Testis (tissue), 2 donors: ENCODE measurements at regions not wholly inside any gene's neighbourhood (a gene's known extent, or its start where the extent isn't known, plus 50 kb on each side); places are given as distances from the start of the nearest gene placed in this dataset.

Experiments
- DNase-seq: peaks from one replicate; pipeline ENCODE4 v3.0.0-alpha.2; 2019
- H3K27ac ChIP-seq, 2 donors: fragments of 200-600 bp; sonication (generic); one replicate each; pipeline ENCODE4 v1.5.1; 2019
- H3K27me3 ChIP-seq: fragments of 200-600 bp; sonication (generic); one replicate; pipeline ENCODE4 v1.5.1; 2019
- H3K36me3 ChIP-seq: fragments of 200-600 bp; sonication (generic); one replicate; pipeline ENCODE4 v1.5.1; 2017; ENCODE audit warnings: low read depth; ENCODE audit errors: missing control alignments
- H3K4me1 ChIP-seq: fragments of 200-600 bp; sonication (generic); one replicate; pipeline ENCODE4 v1.5.1; 2019
- H3K4me3 ChIP-seq, 2 donors: fragments of 200-600 bp; sonication (generic); one replicate each; pipeline ENCODE4 v1.5.1; 2017 to 2019
- H3K9me3 ChIP-seq: fragments of 200-600 bp; sonication (generic); one replicate; pipeline ENCODE4 v1.5.1; 2017
- POLR2A ChIP-seq: fragments of 450-650 bp; IDR thresholded peaks from one replicate; pipeline ENCODE4 v1.6.1; 2017; ENCODE audit warnings: antibody characterized with exemption, mild to moderate bottlenecking, moderate library complexity
- WGBS, 2 donors: methylation state at CpG; one replicate each; pipeline ENCODE4 v1.1.5; 2018; 5-methylcytosine and 5-hydroxymethylcytosine counted together
- intact Hi-C: fragments of 100-400 bp; cut with DNase I; formaldehyde crosslinking; loops from one replicate; pipeline ENCODE4 v1.15.1; 2023; ENCODE audit warnings: low total_unique reads
- TF ChIP-seq, protein P1 (sequence below), 3 experiments: fragments of 450-650 bp in 2 of 3; fragments of 200-600 bp in 1 of 3; sonication (generic) in 1 of 3; IDR thresholded peaks; one replicate each; pipeline ENCODE4 v1.5.1; 2016 to 2019; ENCODE audit warnings: antibody characterized with exemption in 3 of 3, mild to moderate bottlenecking in 2 of 3, moderate library complexity in 1 of 3

GRCh38 chr2:56630286-56630685, 446.5 kb downstream of the CCDC85A start:
- WGBS, 2 donors, result 83 to 91% methylated on average over 2 of the region's 2 CpGs
- no peaks in the 10 kb centered on the region for H3K36me3 ChIP-seq
- no peak for DNase-seq

GRCh38 chr2:56647997-56648396, 464.2 kb downstream of the CCDC85A start:
- H3K4me3 ChIP-seq, result no peak overlapping the region
- no peaks in the 10 kb centered on the region for H3K27me3 ChIP-seq
- intact Hi-C loops, result no loop called here
- TF ChIP-seq POLR2A, result no peak
- TF ChIP-seq, protein P1, sequence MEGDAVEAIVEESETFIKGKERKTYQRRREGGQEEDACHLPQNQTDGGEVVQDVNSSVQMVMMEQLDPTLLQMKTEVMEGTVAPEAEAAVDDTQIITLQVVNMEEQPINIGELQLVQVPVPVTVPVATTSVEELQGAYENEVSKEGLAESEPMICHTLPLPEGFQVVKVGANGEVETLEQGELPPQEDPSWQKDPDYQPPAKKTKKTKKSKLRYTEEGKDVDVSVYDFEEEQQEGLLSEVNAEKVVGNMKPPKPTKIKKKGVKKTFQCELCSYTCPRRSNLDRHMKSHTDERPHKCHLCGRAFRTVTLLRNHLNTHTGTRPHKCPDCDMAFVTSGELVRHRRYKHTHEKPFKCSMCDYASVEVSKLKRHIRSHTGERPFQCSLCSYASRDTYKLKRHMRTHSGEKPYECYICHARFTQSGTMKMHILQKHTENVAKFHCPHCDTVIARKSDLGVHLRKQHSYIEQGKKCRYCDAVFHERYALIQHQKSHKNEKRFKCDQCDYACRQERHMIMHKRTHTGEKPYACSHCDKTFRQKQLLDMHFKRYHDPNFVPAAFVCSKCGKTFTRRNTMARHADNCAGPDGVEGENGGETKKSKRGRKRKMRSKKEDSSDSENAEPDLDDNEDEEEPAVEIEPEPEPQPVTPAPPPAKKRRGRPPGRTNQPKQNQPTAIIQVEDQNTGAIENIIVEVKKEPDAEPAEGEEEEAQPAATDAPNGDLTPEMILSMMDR (IDR thresholded peaks at IDR 0.05), result no peak
- H3K27ac ChIP-seq, result no peak overlapping the region
- WGBS, 2 donors, result 89 to 90% methylated on average over 1 of the region's 1 CpG
- H3K4me1 ChIP-seq, result no peaks in the 10 kb centered on the region
- no peaks in the 10 kb centered on the region for H3K9me3 ChIP-seq
- no peak for DNase-seq
- H3K36me3 ChIP-seq, result no peaks in the 10 kb centered on the region

More at GRCh38 chr2:56630286-56630685, 446.5 kb downstream of the CCDC85A start:
- H3K27ac ChIP-seq, result no peak overlapping the region
- intact Hi-C loops, result no loop called here
- no peaks in the 10 kb centered on the region for H3K27me3 ChIP-seq
- no peaks in the 10 kb centered on the region for H3K9me3 ChIP-seq
- H3K4me1 ChIP-seq, result no peaks in the 10 kb centered on the region
- H3K4me3 ChIP-seq, result no peak overlapping the region
- TF ChIP-seq POLR2A, result no peak
- TF ChIP-seq, protein P1 (IDR thresholded peaks at IDR 0.05), result no peak

- Histone ChIP-seq H3K4me1 (no peaks in the 10 kb centered on the region), H3K9me3 (no peaks in the 10 kb centered on the region), H3K36me3 (no peaks in the 10 kb centered on the region), H3K27ac (no peak overlapping the region), H3K27me3 (no peaks in the 10 kb centered on the region), H3K4me3 (no peak overlapping the region)
- intact Hi-C loops, result no loop called here
- 90 to 91% methylated on average over 2 of the region's 2 CpGs for WGBS, 2 donors
- DNase-seq, result no peak
- no peak for TF ChIP-seq POLR2A
Observed at GRCh38 chr2:56648802-56649201, 465.0 kb downstream of the CCDC85A start.

DNA sequence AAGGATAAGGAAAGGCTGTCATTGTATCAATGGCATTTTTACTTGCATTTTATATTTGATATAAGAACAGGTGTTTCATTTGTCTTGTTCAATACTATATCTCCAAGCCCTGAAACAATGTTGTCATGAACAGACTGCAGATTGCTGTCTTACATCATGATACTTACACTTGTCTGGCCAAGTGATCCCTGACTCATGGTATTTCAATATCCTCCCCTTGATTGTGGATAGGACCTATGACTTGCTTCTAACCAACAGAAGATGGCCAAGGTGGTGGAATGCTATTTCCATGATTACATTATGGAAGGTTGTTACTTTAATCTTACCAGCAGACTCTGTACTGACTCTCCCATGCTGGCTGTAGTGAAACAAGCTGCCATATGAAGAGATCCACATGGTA, 471.1 kb downstream of the CCDC85A start:
- TF ChIP-seq, protein P1 (IDR thresholded peaks at IDR 0.05), result no peak
- Histone ChIP-seq H3K4me3 (no peak overlapping the region), H3K27me3 (no peaks in the 10 kb centered on the region), H3K27ac (no peak overlapping the region), H3K4me1 (no peaks in the 10 kb centered on the region), H3K9me3 (no peaks in the 10 kb centered on the region), H3K36me3 (no peaks in the 10 kb centered on the region)
- no peak for DNase-seq
- intact Hi-C loops, result no loop called here

DNA sequence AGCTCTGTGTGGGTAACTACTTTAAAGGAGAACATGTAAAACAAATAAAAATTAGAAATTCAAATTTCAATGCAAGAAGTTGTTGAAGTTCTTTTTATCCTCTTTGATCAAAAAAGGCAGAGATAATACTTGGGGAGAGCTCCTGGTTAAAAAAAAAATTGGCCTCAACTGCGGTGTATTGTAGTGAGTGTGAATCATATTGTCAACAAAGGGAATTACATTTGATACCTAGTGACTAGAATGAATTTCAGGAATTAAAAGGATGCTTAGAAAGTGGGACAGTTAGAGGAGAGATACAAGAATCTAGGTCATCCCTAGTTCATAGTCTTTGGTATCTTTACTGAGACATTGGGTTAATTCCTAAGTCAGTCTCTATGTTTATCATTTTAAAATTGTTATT, 473.0 kb downstream of the CCDC85A start:
- H3K4me3 ChIP-seq, result no peak overlapping the region
- H3K4me1 ChIP-seq, result no peaks in the 10 kb centered on the region
- intact Hi-C loops, result no loop called here
- H3K9me3 ChIP-seq, result no peaks in the 10 kb centered on the region
- no peak for TF ChIP-seq POLR2A
- TF ChIP-seq, protein P1 (IDR thresholded peaks at IDR 0.05), result no peak
- no peak for DNase-seq
- H3K27ac ChIP-seq, result no peak overlapping the region
- no peaks in the 10 kb centered on the region for H3K36me3 ChIP-seq
- H3K27me3 ChIP-seq, result no peaks in the 10 kb centered on the region
- WGBS, 2 donors, result 93 to 95% methylated on average over 1 of the region's 1 CpG
